Activated naive CD4-positive, alpha-beta T cell treated with anti-CD3 and anti-CD28 coated beads for 36 hours (primary cell): ENCODE measurements at regions not wholly inside any gene's neighbourhood (a gene's known extent, or its start where the extent isn't known, plus 50 kb on each side); places are given as distances from the start of the nearest gene placed in this dataset.

Source experiments
- CTCF ChIA-PET: fragments of 350-600 bp; sonication (Branson Sonifier 250); formaldehyde crosslinking; loops from one replicate; lab custom pipeline; 2021; ENCODE audit warnings: antibody characterized with exemption; lab: Charles Lee
- DNase-seq: peaks from one replicate; pipeline ENCODE4 v3.0.0-alpha.2; 2020
- H3K27ac Mint-ChIP-seq: one replicate; pipeline ENCODE4 v1.8.0; 2021; ENCODE audit warnings: mild to moderate bottlenecking, mixed read lengths
- H3K27me3 Mint-ChIP-seq: one replicate; pipeline ENCODE4 v1.8.0; 2021; ENCODE audit warnings: low read depth, mixed read lengths
- H3K36me3 Mint-ChIP-seq: one replicate; pipeline ENCODE4 v1.8.0; 2021; ENCODE audit warnings: low read depth, mixed read lengths
- H3K4me1 Mint-ChIP-seq: one replicate; pipeline ENCODE4 v1.8.0; 2021; ENCODE audit warnings: low read depth, mixed read lengths
- H3K4me3 Mint-ChIP-seq: one replicate; pipeline ENCODE4 v1.8.0; 2021; ENCODE audit warnings: mild to moderate bottlenecking, moderate library complexity, mixed read lengths
- H3K9me3 Mint-ChIP-seq: one replicate; pipeline ENCODE4 v1.8.0; 2021; ENCODE audit warnings: mixed read lengths
- intact Hi-C: fragments of 100-400 bp; cut with micrococcal nuclease; formaldehyde crosslinking; loops from one replicate; pipeline ENCODE4 v1.15.1; 2023

DNA sequence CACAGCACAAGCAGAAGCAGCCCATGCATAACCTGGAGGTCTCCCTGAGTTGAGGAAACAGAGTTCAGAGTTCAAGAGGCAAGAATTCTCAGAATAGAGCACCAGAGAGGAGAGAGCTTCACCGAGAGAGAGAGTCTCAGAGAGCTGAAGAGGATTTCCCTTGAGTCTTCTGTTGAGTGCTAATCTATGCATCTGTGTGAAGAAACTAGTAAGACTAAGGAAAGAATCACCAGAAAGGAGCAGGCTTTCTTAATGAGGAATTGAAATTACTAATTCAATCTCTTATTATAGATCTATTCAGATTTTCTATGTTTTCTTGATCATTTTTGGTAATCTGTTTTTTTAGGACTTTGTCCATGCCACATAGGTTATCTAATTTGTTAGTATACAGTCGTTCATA is 89.3 kb upstream of the CTAGE1 start:
- no peaks in the 10 kb centered on the region for H3K36me3 Mint-ChIP-seq
- no peak for DNase-seq
- H3K4me3 Mint-ChIP-seq: no peak overlapping the region
- CTCF ChIA-PET: no interaction called here
- H3K9me3 Mint-ChIP-seq: peaks cover 2% of the 10 kb centered on the region
- intact Hi-C loops: no loop called here
- no peaks in the 10 kb centered on the region for H3K4me1 Mint-ChIP-seq
- H3K27ac Mint-ChIP-seq: no peak overlapping the region
- H3K27me3 Mint-ChIP-seq: no peaks in the 10 kb centered on the region

DNA sequence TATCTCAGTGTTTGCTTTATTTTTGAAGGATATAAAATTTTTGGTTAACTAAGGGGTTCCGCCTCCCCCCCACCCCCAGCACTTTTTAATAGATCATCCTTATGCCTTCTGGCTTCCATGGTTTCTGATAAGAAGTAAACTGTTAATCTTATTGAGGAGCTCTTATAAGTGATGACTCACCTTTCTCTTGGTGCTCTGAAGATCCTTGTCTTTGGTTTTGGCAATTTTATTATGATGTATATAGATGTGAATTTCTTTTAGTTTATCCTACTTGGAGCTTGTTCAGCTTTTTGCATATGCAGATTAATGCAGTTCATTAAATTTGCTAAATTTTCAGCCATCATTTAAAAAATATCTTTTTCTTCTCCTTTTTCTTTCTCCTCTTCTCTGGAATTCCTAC is 91.7 kb upstream of the CTAGE1 start:
- no peak for DNase-seq
- no peaks in the 10 kb centered on the region for H3K4me1 Mint-ChIP-seq
- H3K27ac Mint-ChIP-seq: no peak overlapping the region
- peaks cover 2% of the 10 kb centered on the region for H3K9me3 Mint-ChIP-seq
- intact Hi-C loops: no loop called here
- no peak overlapping the region for H3K4me3 Mint-ChIP-seq
- CTCF ChIA-PET: no interaction called here
- no peaks in the 10 kb centered on the region for H3K36me3 Mint-ChIP-seq
- H3K27me3 Mint-ChIP-seq: no peaks in the 10 kb centered on the region

DNA sequence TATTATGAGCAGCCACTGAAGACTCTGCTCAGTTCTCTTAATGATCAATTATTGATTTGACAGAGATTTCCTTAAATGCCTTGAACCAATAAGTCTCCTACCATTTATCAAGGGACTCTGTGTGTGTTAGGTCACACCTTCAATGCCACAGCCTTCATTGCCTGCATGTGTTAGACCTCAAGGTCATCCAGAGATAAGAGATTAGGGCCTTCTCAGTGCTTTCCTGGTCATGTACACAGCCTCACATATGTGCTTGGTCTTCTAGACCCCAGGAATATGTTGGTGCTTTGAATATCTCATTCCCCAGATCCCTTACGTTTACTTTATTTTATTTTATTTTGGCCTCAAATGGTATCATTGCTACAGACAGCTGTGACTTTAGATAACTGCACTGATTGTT is 93.0 kb upstream of the CTAGE1 start:
- intact Hi-C loops: loop anchor here (10.0 kb wide), 1 partner anchor 46 kb away; no protein-coding TSS in a partner anchor
- Mint-ChIP-seq H3K27ac (no peak overlapping the region), H3K36me3 (no peaks in the 10 kb centered on the region), H3K27me3 (no peaks in the 10 kb centered on the region), H3K4me1 (no peaks in the 10 kb centered on the region), H3K9me3 (peaks cover 2% of the 10 kb centered on the region), H3K4me3 (no peak overlapping the region)
- DNase-seq: no peak
- CTCF ChIA-PET: no interaction called here

DNA sequence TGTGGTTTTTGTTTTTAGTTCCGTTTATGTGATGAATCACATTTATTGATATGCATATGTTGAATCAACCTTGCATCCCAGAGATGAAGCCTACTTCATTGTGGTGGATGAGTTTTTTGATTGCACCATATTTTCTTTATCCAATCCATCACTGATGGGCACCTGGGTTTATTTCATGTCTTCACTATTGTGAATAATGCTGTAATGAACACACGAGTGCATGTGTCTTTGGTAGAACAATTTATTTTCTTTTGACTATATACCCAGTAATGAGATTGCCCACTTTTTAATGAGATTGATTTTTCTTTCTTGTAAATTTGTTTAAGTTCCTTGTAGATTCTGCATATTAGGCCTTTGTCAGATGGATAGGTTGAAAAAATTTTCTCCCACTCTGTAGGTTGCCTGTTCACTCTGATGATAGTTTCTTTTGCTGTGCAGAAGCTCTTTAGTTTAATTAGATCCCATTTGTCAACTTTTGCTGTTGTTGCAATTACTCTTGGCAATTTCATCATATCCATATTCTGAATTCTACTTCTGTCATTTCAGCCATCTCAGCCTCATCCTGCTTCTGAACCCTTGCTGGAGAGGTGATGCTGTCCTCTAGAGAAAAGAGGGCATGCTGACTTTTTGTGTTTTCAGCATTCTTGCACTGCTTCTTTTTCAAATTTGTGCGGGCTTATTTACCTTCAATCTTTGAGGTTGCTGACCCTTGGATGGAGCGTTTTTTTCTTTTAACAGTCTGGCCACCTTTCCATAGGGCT is 96.2 kb upstream of the CTAGE1 start:
- H3K27me3 Mint-ChIP-seq: no peaks in the 10 kb centered on the region
- H3K27ac Mint-ChIP-seq: no peak overlapping the region
- H3K4me3 Mint-ChIP-seq: no peak overlapping the region
- DNase-seq: no peak
- intact Hi-C loops: loop anchor here (10.0 kb wide), 1 partner anchor 49 kb away; no protein-coding TSS in a partner anchor
- H3K9me3 Mint-ChIP-seq: peaks cover 2% of the 10 kb centered on the region
- CTCF ChIA-PET: no interaction called here
- no peaks in the 10 kb centered on the region for H3K36me3 Mint-ChIP-seq
- no peaks in the 10 kb centered on the region for H3K4me1 Mint-ChIP-seq

DNA sequence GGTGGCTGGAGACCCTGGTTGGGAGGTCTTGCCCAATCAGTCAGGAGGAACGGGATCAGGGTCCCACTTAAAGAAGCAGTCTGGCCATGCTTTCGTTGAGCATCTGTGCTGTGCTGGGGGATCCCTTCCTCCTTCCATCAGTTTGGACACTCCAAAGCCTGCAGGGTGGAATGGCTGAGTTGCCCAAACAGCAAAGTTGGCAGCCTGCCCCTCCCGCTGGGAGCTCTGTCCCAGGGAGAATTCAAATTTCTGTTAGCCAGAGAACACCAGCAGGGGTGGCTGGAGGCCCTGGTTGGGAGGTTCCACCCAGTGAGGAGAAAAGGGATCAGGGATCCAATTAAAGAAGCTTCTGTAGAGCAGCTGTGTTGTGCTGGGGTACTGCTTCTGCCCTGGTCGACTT is 96.9 kb upstream of the CTAGE1 start:
- Mint-ChIP-seq H3K36me3 (no peaks in the 10 kb centered on the region), H3K4me1 (no peaks in the 10 kb centered on the region), H3K9me3 (peaks cover 2% of the 10 kb centered on the region), H3K4me3 (no peak overlapping the region), H3K27me3 (no peaks in the 10 kb centered on the region), H3K27ac (no peak overlapping the region)
- CTCF ChIA-PET: no interaction called here
- intact Hi-C loops: loop anchor here (10.0 kb wide), 1 partner anchor 50 kb away; no protein-coding TSS in a partner anchor
- DNase-seq: no peak

DNA sequence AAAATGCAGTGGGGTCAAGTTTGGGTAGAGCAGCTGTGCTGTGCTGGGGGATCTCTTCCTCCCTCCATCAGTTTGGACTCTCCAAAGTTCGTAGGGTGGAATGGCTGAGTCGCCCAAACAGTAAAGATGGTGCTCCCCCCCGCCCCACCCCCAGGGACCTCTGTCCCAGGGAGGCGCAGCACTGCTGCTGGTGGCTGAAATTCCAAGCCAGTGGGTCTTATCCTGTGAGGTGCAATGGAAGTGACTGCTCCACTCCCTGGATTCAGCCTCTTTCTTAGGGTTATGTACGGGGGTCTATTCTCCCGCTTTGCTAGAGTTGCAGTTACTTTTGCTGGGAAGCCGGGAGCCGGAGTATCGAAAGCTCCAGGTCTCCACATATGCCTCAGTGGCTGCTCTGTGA is 97.5 kb upstream of the CTAGE1 start:
- intact Hi-C loops: loop anchor here (10.0 kb wide), 1 partner anchor 50 kb away; no protein-coding TSS in a partner anchor
- Mint-ChIP-seq H3K27me3 (no peaks in the 10 kb centered on the region), H3K27ac (no peak overlapping the region), H3K36me3 (no peaks in the 10 kb centered on the region), H3K4me3 (no peak overlapping the region), H3K4me1 (no peaks in the 10 kb centered on the region), H3K9me3 (peaks cover 2% of the 10 kb centered on the region)
- CTCF ChIA-PET: no interaction called here
- no peak for DNase-seq

DNA sequence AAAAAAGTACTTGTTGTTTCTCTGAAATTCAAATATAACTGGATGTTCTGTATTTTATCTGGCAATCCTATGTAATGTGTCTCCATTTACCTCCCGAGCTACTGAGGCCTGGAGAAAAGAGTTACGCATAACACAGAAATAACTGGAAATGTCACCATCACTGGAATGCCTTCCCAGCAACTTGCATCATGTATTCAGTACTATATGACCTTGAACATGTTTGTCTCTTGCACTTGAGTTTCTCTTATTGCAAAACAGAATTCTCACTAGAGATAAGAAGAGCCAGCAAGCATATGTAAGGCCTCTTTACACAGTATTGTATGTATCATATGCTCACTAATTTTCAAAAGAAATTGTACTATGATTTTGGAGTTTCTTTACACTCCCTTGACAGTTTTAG is 99.6 kb upstream of the CTAGE1 start:
- H3K4me1 Mint-ChIP-seq: no peaks in the 10 kb centered on the region
- CTCF ChIA-PET: no interaction called here

DNA sequence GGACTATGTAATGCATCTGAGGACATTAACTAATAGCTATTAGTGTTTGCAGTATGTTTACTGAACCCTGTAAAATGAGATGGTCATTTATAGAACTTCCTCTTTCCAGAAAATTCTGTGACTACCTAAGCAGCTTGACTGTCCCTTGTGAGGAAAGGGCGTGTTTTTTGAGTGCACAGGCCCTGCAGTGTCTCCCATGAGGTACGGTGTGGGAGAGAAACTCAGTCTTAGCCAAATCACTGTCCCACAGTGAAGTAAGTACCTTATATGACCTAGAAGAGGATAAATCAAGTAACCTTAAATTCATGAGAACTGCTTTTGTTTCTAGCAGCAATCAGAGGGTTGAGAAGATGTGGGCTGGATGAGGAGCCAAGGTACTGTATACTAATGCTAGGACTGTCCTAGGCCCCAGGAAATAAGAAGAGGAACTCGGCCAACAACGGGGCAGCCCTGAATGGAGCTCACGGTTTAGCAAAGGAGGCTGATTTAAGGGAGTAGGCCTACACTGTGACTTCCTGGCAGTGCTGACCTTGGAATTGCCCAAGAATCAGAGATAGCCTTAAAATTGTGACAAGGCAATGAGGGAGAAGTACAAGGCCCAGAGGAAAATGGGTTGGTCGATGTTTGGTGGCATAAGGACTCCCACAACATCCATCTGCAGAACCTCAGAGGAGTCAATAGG is 103.5 kb upstream of the CTAGE1 start:
- intact Hi-C loops: no loop called here
- CTCF ChIA-PET: no interaction called here
- H3K4me1 Mint-ChIP-seq: no peaks in the 10 kb centered on the region

More for the DNA sequence above, 99.6 kb upstream of the CTAGE1 start:
- DNase-seq: no peak
- H3K4me3 Mint-ChIP-seq: no peak overlapping the region
- H3K27me3 Mint-ChIP-seq: no peaks in the 10 kb centered on the region
- intact Hi-C loops: loop anchor here (10.0 kb wide), 1 partner anchor 53 kb away; no protein-coding TSS in a partner anchor
- no peaks in the 10 kb centered on the region for H3K36me3 Mint-ChIP-seq
- H3K27ac Mint-ChIP-seq: no peak overlapping the region
- H3K9me3 Mint-ChIP-seq: no peaks in the 10 kb centered on the region

DNA sequence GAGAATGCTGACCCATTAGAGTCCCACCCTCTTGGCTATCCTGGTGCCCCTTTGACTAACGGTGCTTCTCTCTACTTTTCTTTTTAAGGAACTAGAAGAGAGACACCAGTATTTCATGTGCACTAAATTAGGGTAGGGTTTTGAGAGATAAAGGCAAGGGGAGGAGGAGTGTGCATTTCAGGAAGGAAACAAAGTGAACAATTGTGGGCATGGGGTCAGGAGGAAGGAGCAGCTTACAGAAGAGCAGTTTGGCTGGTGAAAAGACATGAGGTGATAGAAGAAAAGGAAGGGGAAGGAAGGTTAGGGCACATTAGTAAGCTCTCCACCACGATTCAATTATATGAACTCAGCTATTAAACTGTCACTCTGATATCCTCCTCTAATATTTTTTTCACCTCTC is 105.8 kb upstream of the CTAGE1 start:
- H3K4me1 Mint-ChIP-seq: no peaks in the 10 kb centered on the region
- H3K9me3 Mint-ChIP-seq: peaks cover 3% of the 10 kb centered on the region
- H3K27ac Mint-ChIP-seq: no peak overlapping the region
- no peak for DNase-seq
- no peak overlapping the region for H3K4me3 Mint-ChIP-seq
- CTCF ChIA-PET: no interaction called here
- no peaks in the 10 kb centered on the region for H3K36me3 Mint-ChIP-seq
- H3K27me3 Mint-ChIP-seq: peaks cover 2% of the 10 kb centered on the region
- intact Hi-C loops: no loop called here

More for the DNA sequence above, 103.5 kb upstream of the CTAGE1 start:
- Mint-ChIP-seq H3K36me3 (no peaks in the 10 kb centered on the region), H3K27ac (no peak overlapping the region), H3K4me3 (no peak overlapping the region), H3K9me3 (peaks cover 2% of the 10 kb centered on the region), H3K27me3 (peaks cover 2% of the 10 kb centered on the region)
- DNase-seq: no peak

DNA sequence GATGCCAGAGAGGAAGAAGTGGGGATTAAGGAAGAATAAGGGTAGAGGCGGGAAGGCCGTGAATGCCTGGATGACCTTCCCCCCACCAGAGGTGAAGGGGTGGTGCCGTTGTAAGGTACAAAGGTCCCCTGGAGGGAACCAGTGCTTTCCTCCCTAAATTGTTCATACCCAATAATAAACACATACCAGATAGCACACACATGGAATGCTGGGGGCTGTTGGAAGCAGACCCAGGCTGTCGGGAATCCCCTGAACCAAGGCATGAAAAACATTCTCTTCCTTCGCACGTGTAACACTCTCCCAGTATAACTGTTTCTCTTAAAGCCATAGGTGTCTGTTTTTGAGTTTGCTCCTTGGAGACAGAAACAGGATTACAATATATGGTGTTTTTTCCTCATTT is 107.1 kb upstream of the CTAGE1 start:
- CTCF ChIA-PET: interaction anchor here (0.6 kb wide), 1 partner anchor 85 kb away, joined by 3 read pairs; no protein-coding TSS in a partner anchor
- no peaks in the 10 kb centered on the region for H3K4me1 Mint-ChIP-seq
- H3K27me3 Mint-ChIP-seq: peaks cover 2% of the 10 kb centered on the region
- peaks cover 4% of the 10 kb centered on the region for H3K9me3 Mint-ChIP-seq
- no peaks in the 10 kb centered on the region for H3K36me3 Mint-ChIP-seq
- H3K27ac Mint-ChIP-seq: no peak overlapping the region
- intact Hi-C loops: no loop called here
- H3K4me3 Mint-ChIP-seq: no peak overlapping the region
- no peak for DNase-seq

DNA sequence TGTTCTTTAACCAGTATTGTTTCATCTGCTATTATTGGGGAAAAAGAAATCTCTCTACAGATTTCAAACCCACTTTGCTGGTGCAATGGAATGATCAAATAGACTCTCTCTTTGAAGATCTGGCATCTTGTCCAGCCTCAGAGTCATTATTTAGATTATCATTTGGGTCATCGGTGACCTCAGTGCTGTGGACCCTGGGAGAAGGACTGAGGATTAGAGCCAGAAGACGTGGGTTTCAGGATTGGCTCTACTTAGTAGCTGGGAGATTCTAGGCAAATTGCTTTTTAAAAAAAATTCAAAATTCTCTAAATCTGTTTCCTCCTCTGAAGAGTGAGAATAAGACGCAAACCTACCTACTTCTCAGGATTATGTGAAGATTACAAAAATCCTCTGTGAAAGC is 107.6 kb upstream of the CTAGE1 start:
- H3K27me3 Mint-ChIP-seq: peaks cover 2% of the 10 kb centered on the region
- no peak for DNase-seq
- H3K9me3 Mint-ChIP-seq: peaks cover 4% of the 10 kb centered on the region
- H3K36me3 Mint-ChIP-seq: no peaks in the 10 kb centered on the region
- intact Hi-C loops: no loop called here
- H3K4me1 Mint-ChIP-seq: no peaks in the 10 kb centered on the region
- H3K4me3 Mint-ChIP-seq: no peak overlapping the region
- no peak overlapping the region for H3K27ac Mint-ChIP-seq
- CTCF ChIA-PET: no interaction called here

DNA sequence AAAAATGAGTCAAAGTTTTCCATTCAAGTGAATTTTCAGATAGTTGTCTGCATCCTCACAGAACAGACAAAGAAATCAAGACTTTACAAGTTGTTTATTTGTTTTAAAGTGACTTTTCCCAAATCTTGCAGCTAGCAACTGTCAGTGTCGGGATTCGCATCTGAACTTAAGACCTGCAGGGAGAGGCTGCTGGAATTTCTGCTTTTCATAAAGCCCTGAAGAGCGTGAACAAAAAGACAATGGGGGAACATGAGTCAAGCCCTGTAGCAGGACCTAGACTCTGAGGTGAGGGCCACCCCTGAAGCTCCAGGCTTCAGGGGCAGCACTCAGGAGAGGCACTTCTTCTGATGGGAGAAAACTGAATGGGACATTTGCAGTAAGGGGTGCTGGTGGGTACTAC is 108.2 kb upstream of the CTAGE1 start:
- intact Hi-C loops: no loop called here
- Mint-ChIP-seq H3K4me3 (no peak overlapping the region), H3K27me3 (peaks cover 2% of the 10 kb centered on the region), H3K27ac (no peak overlapping the region), H3K4me1 (no peaks in the 10 kb centered on the region), H3K9me3 (peaks cover 4% of the 10 kb centered on the region), H3K36me3 (no peaks in the 10 kb centered on the region)
- DNase-seq: no peak
- CTCF ChIA-PET: interaction anchor here (0.5 kb wide), 1 partner anchor 1262 kb away, joined by 3 read pairs; no protein-coding TSS in a partner anchor

DNA sequence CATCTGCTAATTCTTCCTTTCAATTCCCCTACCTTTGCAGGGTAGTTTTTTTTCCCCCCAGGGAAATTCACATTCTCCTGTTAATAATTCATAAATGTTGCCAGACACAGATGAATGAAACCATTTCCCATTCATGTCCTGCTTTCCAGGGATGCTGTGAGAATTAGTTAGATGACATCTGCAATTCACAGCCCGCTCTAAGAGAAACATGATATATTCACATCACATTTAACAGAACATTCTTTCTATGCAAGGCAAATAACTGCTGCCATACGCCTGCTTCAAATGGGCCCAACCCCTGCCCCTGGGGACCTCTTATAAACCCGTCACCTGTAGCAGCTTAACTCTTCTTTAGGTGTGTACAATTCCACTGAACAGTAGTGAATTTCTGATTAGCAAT is 110.6 kb upstream of the CTAGE1 start:
- CTCF ChIA-PET: no interaction called here
- no peaks in the 10 kb centered on the region for H3K36me3 Mint-ChIP-seq
- H3K4me3 Mint-ChIP-seq: no peak overlapping the region
- no peak for DNase-seq
- intact Hi-C loops: no loop called here
- H3K27me3 Mint-ChIP-seq: peaks cover 2% of the 10 kb centered on the region
- H3K27ac Mint-ChIP-seq: no peak overlapping the region
- H3K4me1 Mint-ChIP-seq: no peaks in the 10 kb centered on the region
- H3K9me3 Mint-ChIP-seq: peaks cover 4% of the 10 kb centered on the region
